NB4 (cell line): ENCODE measurements at regions not wholly inside any gene's neighbourhood (a gene's known extent, or its start where the extent isn't known, plus 50 kb on each side); places are given as distances from the start of the nearest gene placed in this dataset.

ENCODE experiments used
- DNase-seq: peaks from one replicate; pipeline ENCODE4 v3.0.0; 2010; ENCODE audit warnings: low read depth
- H3K4me3 ChIP-seq: one replicate; pipeline ENCODE4 v1.5.1; 2011; ENCODE audit warnings: mild to moderate bottlenecking, low read depth, low read length, moderate library complexity
- CTCF ChIP-seq: IDR thresholded peaks from one replicate; pipeline ENCODE4 v1.5.1; 2012; ENCODE audit warnings: low read depth, low read length
- MYC ChIP-seq: IDR thresholded peaks from 2 replicates; pipeline ENCODE4 v1.6.1; 2011; ENCODE audit warnings: low read depth, low read length
- POLR2A ChIP-seq: IDR thresholded peaks from 2 replicates; pipeline ENCODE4 v1.6.1; 2011; ENCODE audit warnings: mild to moderate bottlenecking; ENCODE audit not compliant: insufficient read length; ENCODE audit errors: extremely low read depth
- TF ChIP-seq, protein P1 (sequence below): IDR thresholded peaks from 2 replicates; pipeline ENCODE4 v1.6.1; 2011; ENCODE audit warnings: low read depth, low read length

GRCh38 chr2:67667054-67667908 is 270.1 kb downstream of the ETAA1 start:
- H3K4me3 ChIP-seq = no peak overlapping the region
- DNase-seq = no peak
- TF ChIP-seq, protein P1, sequence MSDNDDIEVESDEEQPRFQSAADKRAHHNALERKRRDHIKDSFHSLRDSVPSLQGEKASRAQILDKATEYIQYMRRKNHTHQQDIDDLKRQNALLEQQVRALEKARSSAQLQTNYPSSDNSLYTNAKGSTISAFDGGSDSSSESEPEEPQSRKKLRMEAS = no peak
- TF ChIP-seq CTCF (no peak), MYC (no peak), POLR2A (no peak)

- no peak overlapping the region for H3K4me3 ChIP-seq
- TF ChIP-seq, protein P1 = no peak
- no peak for TF ChIP-seq CTCF
- DNase-seq = no peak
These were observed 271.4 kb downstream of the ETAA1 start for GRCh38 chr2:67668538-67668937.

DNA sequence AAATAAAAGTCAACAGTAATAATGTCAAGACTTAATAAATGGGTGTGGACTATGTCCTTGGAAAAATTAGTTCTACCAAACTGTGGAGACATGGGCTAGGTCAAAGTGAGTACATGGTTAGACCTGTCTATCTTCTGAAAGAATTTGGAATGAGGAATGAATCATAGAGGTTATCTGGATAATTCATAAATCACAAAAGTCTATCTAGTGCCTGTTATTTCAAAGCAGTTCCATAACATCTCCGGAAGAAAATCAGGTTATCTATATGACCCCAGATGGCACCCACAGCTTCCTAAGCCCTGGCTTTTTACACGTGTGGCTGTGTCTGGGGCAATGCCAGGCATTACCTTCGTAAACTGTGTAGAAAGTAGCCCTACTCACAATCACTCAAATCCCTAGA is 272.0 kb downstream of the ETAA1 start:
- H3K4me3 ChIP-seq = no peak overlapping the region
- TF ChIP-seq MYC = no peak
- TF ChIP-seq, protein P1 = no peak
- no peak for TF ChIP-seq POLR2A
- no peak for TF ChIP-seq CTCF
- DNase-seq = no peak

DNA sequence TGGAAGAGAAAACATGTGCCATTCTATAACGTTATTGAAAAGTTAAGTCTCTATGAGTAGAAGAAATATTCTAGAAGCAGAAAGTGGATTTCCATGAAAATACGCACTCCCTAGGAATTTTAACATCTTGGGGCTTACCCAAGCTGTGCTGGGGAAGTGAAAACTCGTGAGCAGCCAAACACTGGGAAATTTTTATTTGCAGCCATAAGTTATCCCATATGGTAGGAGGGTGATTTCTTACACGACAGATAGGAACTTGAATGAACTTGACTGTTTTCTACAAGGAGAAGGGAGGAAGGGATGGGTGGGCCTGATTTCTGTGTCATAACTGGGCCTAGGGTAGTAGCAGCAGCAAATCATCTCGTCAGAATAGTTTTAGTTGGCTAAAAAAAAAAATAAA is 272.6 kb downstream of the ETAA1 start:
- H3K4me3 ChIP-seq = no peak overlapping the region
- DNase-seq = no peak
- no peak for TF ChIP-seq POLR2A
- TF ChIP-seq CTCF = no peak
- TF ChIP-seq MYC = no peak
- TF ChIP-seq, protein P1 = no peak

DNA sequence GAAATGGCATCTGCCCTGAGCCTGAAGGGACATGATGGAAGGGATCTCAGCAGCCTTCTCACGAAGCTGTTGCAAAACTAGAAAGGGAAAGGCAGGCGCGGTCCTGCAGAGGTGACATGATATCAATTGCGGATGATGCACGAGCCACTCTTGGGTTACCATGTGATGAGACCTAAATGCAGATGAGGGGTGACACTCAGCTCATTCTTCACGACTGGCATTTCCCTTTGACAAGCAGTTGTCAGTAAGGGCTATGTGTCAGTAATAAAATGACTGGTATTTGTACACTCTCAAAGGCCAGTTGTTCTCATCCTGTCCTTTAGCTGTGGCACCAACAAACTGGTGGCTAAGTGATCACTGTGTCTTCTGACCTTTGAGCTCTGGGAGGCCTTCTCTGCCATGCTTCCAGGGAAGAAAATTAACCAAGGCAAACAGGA is 273.6 kb downstream of the ETAA1 start:
- no peak for TF ChIP-seq CTCF
- no peak for TF ChIP-seq MYC
- TF ChIP-seq POLR2A = no peak
- no peak overlapping the region for H3K4me3 ChIP-seq
- no peak for DNase-seq
